NB4 (cell line): ENCODE measurements at regions not wholly inside any gene's neighbourhood (a gene's known extent, or its start where the extent isn't known, plus 50 kb on each side); places are given as distances from the start of the nearest gene placed in this dataset.
A peak's percentile ranks its signal among the peaks of the same experiment; 100 is the strongest.

Experiments used
- DNase-seq: peaks from one replicate; pipeline ENCODE4 v3.0.0; 2010; ENCODE audit warnings: low read depth
- H3K4me3 ChIP-seq: one replicate; pipeline ENCODE4 v1.5.1; 2011; ENCODE audit warnings: mild to moderate bottlenecking, low read depth, low read length, moderate library complexity
- CTCF ChIP-seq: IDR thresholded peaks from one replicate; pipeline ENCODE4 v1.5.1; 2012; ENCODE audit warnings: low read depth, low read length
- MYC ChIP-seq: IDR thresholded peaks from 2 replicates; pipeline ENCODE4 v1.6.1; 2011; ENCODE audit warnings: low read depth, low read length
- POLR2A ChIP-seq: IDR thresholded peaks from 2 replicates; pipeline ENCODE4 v1.6.1; 2011; ENCODE audit warnings: mild to moderate bottlenecking; ENCODE audit not compliant: insufficient read length; ENCODE audit errors: extremely low read depth
- TF ChIP-seq, protein P1 (sequence below): IDR thresholded peaks from 2 replicates; pipeline ENCODE4 v1.6.1; 2011; ENCODE audit warnings: low read depth, low read length

DNA sequence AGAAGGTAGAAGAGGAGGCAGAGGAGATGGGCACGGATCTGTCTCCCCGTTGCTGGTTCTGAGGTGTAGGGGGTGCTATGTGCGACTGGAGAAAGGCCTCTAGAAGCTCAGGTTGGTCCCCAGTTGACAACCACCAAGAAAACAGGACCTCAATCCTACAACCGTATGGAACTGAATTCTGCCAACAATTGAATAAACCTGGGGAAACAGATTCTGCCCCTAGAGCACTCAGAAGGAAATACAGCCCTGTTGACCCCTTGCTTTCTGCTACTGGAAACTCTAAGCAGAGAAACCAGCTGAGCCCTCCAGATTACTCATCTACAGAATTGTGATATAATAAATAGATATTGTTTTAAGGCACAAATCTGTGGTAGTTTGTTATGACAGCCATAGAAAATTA lies 313.0 kb upstream of the GOT2 start:
- peak; percentile 18 for DNase-seq
- TF ChIP-seq CTCF = no peak
- TF ChIP-seq, protein P1, sequence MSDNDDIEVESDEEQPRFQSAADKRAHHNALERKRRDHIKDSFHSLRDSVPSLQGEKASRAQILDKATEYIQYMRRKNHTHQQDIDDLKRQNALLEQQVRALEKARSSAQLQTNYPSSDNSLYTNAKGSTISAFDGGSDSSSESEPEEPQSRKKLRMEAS = no peak
- TF ChIP-seq POLR2A = no peak
- no peak for TF ChIP-seq MYC
- no peak overlapping the region for H3K4me3 ChIP-seq

- TF ChIP-seq, protein P1 = no peak
- TF ChIP-seq POLR2A (no peak), CTCF (no peak), MYC (no peak)
- H3K4me3 ChIP-seq = no peak overlapping the region
- DNase-seq = no peak
Observed at GRCh38 chr16:59046335-59046734, 312.2 kb upstream of the GOT2 start.

DNA sequence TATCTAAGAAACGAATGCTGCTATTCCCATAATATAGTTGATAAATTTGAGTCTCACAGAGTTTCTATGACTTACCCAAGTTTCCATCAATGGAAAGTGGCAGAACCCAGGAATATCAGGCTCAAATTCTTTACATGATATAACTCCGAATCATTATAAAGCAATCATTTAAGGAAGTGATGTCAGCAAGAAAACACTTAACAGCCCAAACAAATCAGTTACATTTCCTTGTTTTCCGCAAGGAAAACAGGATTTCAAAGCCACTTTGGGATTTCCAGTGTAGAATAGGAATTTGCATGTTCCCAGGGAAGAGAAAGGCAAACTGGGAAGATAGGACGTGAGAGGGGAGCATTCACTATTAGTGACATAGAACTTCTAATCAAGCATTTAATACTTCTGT lies 311.4 kb upstream of the GOT2 start:
- no peak overlapping the region for H3K4me3 ChIP-seq
- no peak for DNase-seq
- TF ChIP-seq, protein P1 = no peak
- TF ChIP-seq POLR2A = no peak

- DNase-seq = no peak
- TF ChIP-seq, protein P1 = no peak
- no peak for TF ChIP-seq POLR2A
- TF ChIP-seq CTCF = no peak
- TF ChIP-seq MYC = no peak
Observed at GRCh38 chr16:59044616-59045015, 310.5 kb upstream of the GOT2 start.

GRCh38 chr16:59042301-59042700 lies 308.2 kb upstream of the GOT2 start:
- TF ChIP-seq MYC (no peak), CTCF (no peak), POLR2A (no peak)
- TF ChIP-seq, protein P1 = no peak
- peak; percentile 65 for DNase-seq

More at GRCh38 chr16:59044616-59045015, 310.5 kb upstream of the GOT2 start:
- H3K4me3 ChIP-seq = no peak overlapping the region

GRCh38 chr16:59039066-59039720 lies 305.1 kb upstream of the GOT2 start:
- no peak for DNase-seq

More at GRCh38 chr16:59042301-59042700, 308.2 kb upstream of the GOT2 start:
- no peak overlapping the region for H3K4me3 ChIP-seq

More at GRCh38 chr16:59039066-59039720, 305.1 kb upstream of the GOT2 start:
- no peak overlapping the region for H3K4me3 ChIP-seq
- TF ChIP-seq CTCF = no peak
- TF ChIP-seq MYC = no peak
- TF ChIP-seq, protein P1 = no peak
- TF ChIP-seq POLR2A = no peak
